ENCODE measurements at regions not wholly inside any gene's neighbourhood (a gene's known extent, or its start where the extent isn't known, plus 50 kb on each side); places are given as distances from the start of the nearest gene placed in this dataset.

DNA sequence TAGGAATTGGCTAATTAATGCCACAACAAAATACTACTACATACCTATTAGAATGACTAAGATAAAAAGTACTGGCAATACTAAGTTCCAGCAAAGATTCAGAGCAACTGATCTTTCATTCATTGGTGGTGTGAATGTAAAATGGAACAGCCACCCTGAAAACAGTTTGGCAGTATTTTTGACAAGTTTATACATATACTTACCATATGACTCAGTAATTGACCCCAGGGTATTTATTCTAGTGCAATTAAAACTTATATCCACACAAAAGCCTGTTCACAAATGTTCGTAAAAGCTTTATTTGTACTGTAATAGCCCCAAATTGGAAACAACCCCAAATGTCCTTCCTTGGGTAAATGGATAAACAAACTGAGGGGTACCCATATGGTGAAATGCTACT, 270.8 kb upstream of the ACTBL2 start:
- Histone ChIP-seq H3K4me3 (no peak overlapping the region), H3K4me1 (no peaks in the 10 kb centered on the region), H3K27me3 (no peaks in the 10 kb centered on the region), H3K27ac (no peak overlapping the region), H3K36me3 (no peaks in the 10 kb centered on the region), H3K9me3 (no peaks in the 10 kb centered on the region)
- intact Hi-C loops (cut with DNase I; ENCODE audit: low total_unique reads): no loop called here
- no peak for DNase-seq
- TF ChIP-seq POLR2AphosphoS5 (IDR thresholded peaks at IDR 0.05) (no peak), POLR2A (IDR thresholded peaks at IDR 0.05) (no peak), EP300 (IDR thresholded peaks at IDR 0.05) (no peak), CTCF (IDR thresholded peaks at IDR 0.05) (no peak)
- 47 to 63% (median 53%) methylated on average over 1 of the region's 1 CpG for WGBS, 5 donors

GRCh38 chr5:57751710-57752109, 269.1 kb upstream of the ACTBL2 start:
- intact Hi-C loops (cut with DNase I; ENCODE audit: low total_unique reads): no loop called here
- H3K4me3 ChIP-seq: no peak overlapping the region
- DNase-seq: no peak
- H3K4me1 ChIP-seq: no peaks in the 10 kb centered on the region
- no peak for TF ChIP-seq CTCF (IDR thresholded peaks at IDR 0.05)
- TF ChIP-seq POLR2A (IDR thresholded peaks at IDR 0.05): no peak
- TF ChIP-seq POLR2AphosphoS5 (IDR thresholded peaks at IDR 0.05): no peak
- TF ChIP-seq EP300 (IDR thresholded peaks at IDR 0.05): no peak
- H3K27me3 ChIP-seq: no peaks in the 10 kb centered on the region
- WGBS, 5 donors: 26 to 54% (median 34%) methylated on average over 2 of the region's 2 CpGs
- H3K36me3 ChIP-seq: no peaks in the 10 kb centered on the region
- H3K27ac ChIP-seq: no peak overlapping the region
- no peaks in the 10 kb centered on the region for H3K9me3 ChIP-seq

DNA sequence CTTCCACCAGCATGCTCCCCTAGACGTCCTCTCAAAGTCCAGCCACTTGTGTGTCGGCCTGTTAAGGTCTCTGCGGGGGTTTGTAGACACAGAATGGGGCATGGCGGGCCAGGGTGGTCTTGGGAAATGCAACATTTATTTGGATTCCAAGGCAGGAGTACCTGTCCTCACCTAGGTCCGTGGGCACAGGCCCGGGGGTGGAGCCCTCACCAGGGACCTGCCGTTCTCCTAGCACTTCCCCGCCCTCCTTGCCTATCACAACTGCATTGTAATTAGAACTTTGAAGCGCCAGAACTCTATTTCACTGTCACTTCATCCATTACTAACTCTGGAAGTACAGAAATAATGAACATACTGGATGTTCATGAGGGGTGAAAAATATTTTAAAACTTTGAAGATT, 268.3 kb upstream of the ACTBL2 start:
- no peak overlapping the region for H3K4me3 ChIP-seq
- no peak overlapping the region for H3K27ac ChIP-seq
- TF ChIP-seq EP300 (IDR thresholded peaks at IDR 0.05): no peak
- H3K4me1 ChIP-seq: no peaks in the 10 kb centered on the region
- intact Hi-C loops (cut with DNase I; ENCODE audit: low total_unique reads): no loop called here
- H3K36me3 ChIP-seq: no peaks in the 10 kb centered on the region
- no peak for DNase-seq
- 85 to 92% (median 89%) methylated on average over 9 of the region's 9 CpGs for WGBS, 5 donors
- no peaks in the 10 kb centered on the region for H3K27me3 ChIP-seq
- no peaks in the 10 kb centered on the region for H3K9me3 ChIP-seq

DNA sequence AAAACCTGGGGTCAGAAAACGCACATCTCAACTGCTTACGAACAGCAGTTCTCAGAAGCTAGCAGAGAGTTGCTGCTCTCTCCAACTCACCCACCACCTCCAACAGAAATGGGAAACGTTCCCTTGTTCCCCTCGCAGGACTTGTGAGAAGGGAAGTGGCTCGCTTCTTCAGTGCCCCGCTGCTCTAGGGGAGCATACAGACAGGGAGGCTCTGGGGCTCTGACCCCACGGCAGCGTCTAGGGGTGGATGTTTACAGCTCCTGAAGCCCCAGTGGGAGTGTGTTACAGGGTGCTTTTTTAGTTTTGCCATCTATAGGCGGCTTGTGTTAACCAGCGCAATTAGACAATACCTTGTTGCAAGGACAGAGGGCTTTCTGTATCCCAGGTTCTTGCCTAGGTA, 267.7 kb upstream of the ACTBL2 start:
- H3K36me3 ChIP-seq: no peaks in the 10 kb centered on the region
- DNase-seq: no peak
- no peak overlapping the region for H3K4me3 ChIP-seq
- TF ChIP-seq POLR2AphosphoS5 (IDR thresholded peaks at IDR 0.05) (no peak), EP300 (IDR thresholded peaks at IDR 0.05) (no peak), CTCF (IDR thresholded peaks at IDR 0.05) (no peak), POLR2A (IDR thresholded peaks at IDR 0.05) (no peak)
- intact Hi-C loops (cut with DNase I; ENCODE audit: low total_unique reads): no loop called here
- no peaks in the 10 kb centered on the region for H3K9me3 ChIP-seq
- H3K4me1 ChIP-seq: no peaks in the 10 kb centered on the region
- WGBS, 5 donors: 86 to 95% (median 94%) methylated on average over 8 to 10 of the region's 10 CpGs
- H3K27ac ChIP-seq: no peak overlapping the region
- H3K27me3 ChIP-seq: no peaks in the 10 kb centered on the region

- intact Hi-C loops (cut with DNase I; ENCODE audit: low total_unique reads): no loop called here
- Histone ChIP-seq H3K27me3 (no peaks in the 10 kb centered on the region), H3K4me3 (no peak overlapping the region), H3K36me3 (no peaks in the 10 kb centered on the region), H3K4me1 (no peaks in the 10 kb centered on the region), H3K9me3 (no peaks in the 10 kb centered on the region), H3K27ac (no peak overlapping the region)
- DNase-seq: no peak
- TF ChIP-seq EP300 (IDR thresholded peaks at IDR 0.05): no peak
- no peak for TF ChIP-seq POLR2AphosphoS5 (IDR thresholded peaks at IDR 0.05)
- no peak for TF ChIP-seq POLR2A (IDR thresholded peaks at IDR 0.05)
- no peak for TF ChIP-seq CTCF (IDR thresholded peaks at IDR 0.05)
Observed at GRCh38 chr5:57749396-57749795, 266.8 kb upstream of the ACTBL2 start.

Data from stomach (tissue), 8 donors.